Activated T-helper 2 cell treated with anti-CD3 and anti-CD28 coated beads, Interferon-gamma antibody, Interleukin-2, Interleukin-4, amounts not matched to agents 10 μg/mL and 5 μg/mL and 100 μg/mL, durations not matched to agents 14 hours and 24 hours and 36 hours (primary cell): ENCODE measurements at regions not wholly inside any gene's neighbourhood (a gene's known extent, or its start where the extent isn't known, plus 50 kb on each side); places are given as distances from the start of the nearest gene placed in this dataset.
"Not testable (repeated sequence)": the region's sequence is repeated elsewhere in the genome, so short reads cannot be mapped to it uniquely, and the experiment has no call there.

ENCODE experiments used
- DNase-seq: peaks from one replicate; pipeline ENCODE4 v3.0.0; 2021; ENCODE audit warnings: low spot score
- H3K27ac Mint-ChIP-seq: one replicate; pipeline ENCODE4 v1.8.0; 2021; ENCODE audit warnings: mixed read lengths
- H3K27me3 Mint-ChIP-seq: one replicate; pipeline ENCODE4 v1.8.0; 2021; ENCODE audit warnings: low read depth, mixed read lengths
- H3K36me3 Mint-ChIP-seq: one replicate; pipeline ENCODE4 v1.8.0; 2021; ENCODE audit warnings: low read depth, mixed read lengths
- H3K4me1 Mint-ChIP-seq: one replicate; pipeline ENCODE4 v1.8.0; 2021; ENCODE audit warnings: low read depth, mixed read lengths
- H3K4me3 Mint-ChIP-seq: one replicate; pipeline ENCODE4 v1.8.0; 2021; ENCODE audit warnings: low read depth, mild to moderate bottlenecking, moderate library complexity, mixed read lengths
- H3K9me3 Mint-ChIP-seq: one replicate; pipeline ENCODE4 v1.8.0; 2021; ENCODE audit warnings: mixed read lengths
- intact Hi-C: fragments of 100-400 bp; cut with micrococcal nuclease; formaldehyde crosslinking; loops from one replicate; pipeline ENCODE4 v1.15.1; 2023

GRCh38 chr15:30723540-30724175, 97.7 kb downstream of the ARHGAP11B start:
- H3K27me3 Mint-ChIP-seq, H3K9me3 Mint-ChIP-seq, intact Hi-C loops, DNase-seq, H3K4me3 Mint-ChIP-seq: not testable (repeated sequence)
- peak overlapping the region; percentile 33 for H3K27ac Mint-ChIP-seq
- peaks cover 58% of the 10 kb centered on the region for H3K36me3 Mint-ChIP-seq
- peaks cover 14% of the 10 kb centered on the region for H3K4me1 Mint-ChIP-seq

- intact Hi-C loops, DNase-seq, H3K27ac Mint-ChIP-seq, H3K9me3 Mint-ChIP-seq, H3K4me1 Mint-ChIP-seq, H3K27me3 Mint-ChIP-seq, H3K4me3 Mint-ChIP-seq: not testable (repeated sequence)
- H3K36me3 Mint-ChIP-seq, result peaks cover 73% of the 10 kb centered on the region
Measured at GRCh38 chr15:30729880-30730590, 104.1 kb downstream of the ARHGAP11B start.

GRCh38 chr15:30730633-30731032, 104.7 kb downstream of the ARHGAP11B start:
- H3K4me3 Mint-ChIP-seq, H3K4me1 Mint-ChIP-seq, H3K27ac Mint-ChIP-seq, intact Hi-C loops, H3K27me3 Mint-ChIP-seq, H3K9me3 Mint-ChIP-seq, DNase-seq: not testable (repeated sequence)
- H3K36me3 Mint-ChIP-seq, result peaks cover 74% of the 10 kb centered on the region

GRCh38 chr15:30732100-30732499, 106.2 kb downstream of the ARHGAP11B start:
- H3K36me3 Mint-ChIP-seq, result peaks cover 77% of the 10 kb centered on the region
- H3K4me3 Mint-ChIP-seq, intact Hi-C loops: not testable (repeated sequence)

GRCh38 chr15:30735884-30736564, 110.1 kb downstream of the ARHGAP11B start:
- H3K27ac Mint-ChIP-seq, H3K4me1 Mint-ChIP-seq, intact Hi-C loops, DNase-seq, H3K4me3 Mint-ChIP-seq, H3K27me3 Mint-ChIP-seq: not testable (repeated sequence)
- Mint-ChIP-seq H3K9me3 (peaks cover 19% of the 10 kb centered on the region), H3K36me3 (peaks cover 85% of the 10 kb centered on the region)

More at GRCh38 chr15:30732100-30732499, 106.2 kb downstream of the ARHGAP11B start:
- H3K9me3 Mint-ChIP-seq, H3K27me3 Mint-ChIP-seq, DNase-seq, H3K27ac Mint-ChIP-seq, H3K4me1 Mint-ChIP-seq: not testable (repeated sequence)

GRCh38 chr15:30742796-30743195, 116.9 kb downstream of the ARHGAP11B start:
- H3K9me3 Mint-ChIP-seq, result peaks cover 20% of the 10 kb centered on the region
- intact Hi-C loops, H3K27ac Mint-ChIP-seq, H3K4me3 Mint-ChIP-seq, H3K27me3 Mint-ChIP-seq, H3K4me1 Mint-ChIP-seq, DNase-seq: not testable (repeated sequence)
- peaks cover 68% of the 10 kb centered on the region for H3K36me3 Mint-ChIP-seq

- intact Hi-C loops, H3K9me3 Mint-ChIP-seq, DNase-seq, H3K4me1 Mint-ChIP-seq, H3K27ac Mint-ChIP-seq, H3K4me3 Mint-ChIP-seq, H3K27me3 Mint-ChIP-seq: not testable (repeated sequence)
- peaks cover 55% of the 10 kb centered on the region for H3K36me3 Mint-ChIP-seq
Measured at GRCh38 chr15:30749048-30749447, 123.1 kb downstream of the ARHGAP11B start.

GRCh38 chr15:30755036-30755687, 129.2 kb downstream of the ARHGAP11B start:
- intact Hi-C loops, result loop anchor here (10.0 kb wide), 1 partner anchor 90 kb away; no protein-coding TSS in a partner anchor
- peaks cover 37% of the 10 kb centered on the region for H3K36me3 Mint-ChIP-seq
- H3K9me3 Mint-ChIP-seq, H3K4me1 Mint-ChIP-seq, H3K27ac Mint-ChIP-seq, H3K27me3 Mint-ChIP-seq, H3K4me3 Mint-ChIP-seq: not testable (repeated sequence)
- DNase-seq, result peak; percentile 43

GRCh38 chr15:30760633-30761032, 134.7 kb downstream of the ARHGAP11B start:
- H3K4me1 Mint-ChIP-seq, intact Hi-C loops, H3K27me3 Mint-ChIP-seq, H3K27ac Mint-ChIP-seq, DNase-seq, H3K4me3 Mint-ChIP-seq, H3K9me3 Mint-ChIP-seq: not testable (repeated sequence)
- peaks cover 28% of the 10 kb centered on the region for H3K36me3 Mint-ChIP-seq

- H3K9me3 Mint-ChIP-seq, H3K4me1 Mint-ChIP-seq, H3K27ac Mint-ChIP-seq, H3K27me3 Mint-ChIP-seq, DNase-seq, H3K4me3 Mint-ChIP-seq, intact Hi-C loops: not testable (repeated sequence)
- H3K36me3 Mint-ChIP-seq, result peaks cover 26% of the 10 kb centered on the region
Measured at GRCh38 chr15:30761365-30761764, 135.4 kb downstream of the ARHGAP11B start.

- H3K27ac Mint-ChIP-seq, H3K4me3 Mint-ChIP-seq, DNase-seq, H3K27me3 Mint-ChIP-seq, H3K4me1 Mint-ChIP-seq, intact Hi-C loops, H3K9me3 Mint-ChIP-seq: not testable (repeated sequence)
- H3K36me3 Mint-ChIP-seq, result peaks cover 57% of the 10 kb centered on the region
Measured at GRCh38 chr15:30769390-30770124, 134.2 kb upstream of the FAN1 start.

- intact Hi-C loops, result no loop called here
- Mint-ChIP-seq H3K36me3 (peaks cover 61% of the 10 kb centered on the region), H3K27me3 (no peaks in the 10 kb centered on the region), H3K9me3 (peaks cover 5% of the 10 kb centered on the region), H3K4me3 (no peak overlapping the region), H3K27ac (no peak overlapping the region), H3K4me1 (no peaks in the 10 kb centered on the region)
- DNase-seq, result no peak
Measured at GRCh38 chr15:30770759-30771158, 133.0 kb upstream of the FAN1 start.
